Stimulated activated CD8-positive, alpha-beta memory T cell treated with anti-CD3 and anti-CD28 coated beads, Interleukin-4, amount 100 ng/mL, for 4 hours (primary cell): ENCODE measurements at regions not wholly inside any gene's neighbourhood (a gene's known extent, or its start where the extent isn't known, plus 50 kb on each side); places are given as distances from the start of the nearest gene placed in this dataset.
"Not testable (repeated sequence)": the region's sequence is repeated elsewhere in the genome, so short reads cannot be mapped to it uniquely, and the experiment has no call there.

Source experiments
- DNase-seq, 2 donors: peaks; one replicate each; pipeline ENCODE4 v3.0.0-alpha.2; 2020; ENCODE audit warnings: low read depth in 2 of 2, low spot score in 1 of 2

DNA sequence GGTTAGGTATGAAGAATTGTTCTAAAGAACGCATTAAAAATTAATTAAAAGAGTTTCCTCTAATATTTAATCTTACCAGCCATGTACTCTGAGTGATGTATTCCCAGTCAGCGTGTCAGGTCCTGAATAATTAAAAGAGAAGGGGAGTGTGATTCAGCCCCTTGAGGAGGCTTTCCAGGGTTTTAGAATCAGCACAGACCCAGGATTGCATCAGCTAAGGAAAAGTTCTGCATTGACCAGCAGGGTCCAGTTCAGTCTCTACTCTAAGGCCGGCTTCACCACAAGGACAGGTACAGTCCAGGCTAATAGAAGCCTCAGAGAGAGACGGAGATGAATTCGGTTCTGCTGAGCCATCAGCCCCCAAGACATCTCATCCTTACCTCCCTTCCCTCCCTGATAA is 499.5 kb upstream of the PROK2 start:
- no peak for DNase-seq

DNA sequence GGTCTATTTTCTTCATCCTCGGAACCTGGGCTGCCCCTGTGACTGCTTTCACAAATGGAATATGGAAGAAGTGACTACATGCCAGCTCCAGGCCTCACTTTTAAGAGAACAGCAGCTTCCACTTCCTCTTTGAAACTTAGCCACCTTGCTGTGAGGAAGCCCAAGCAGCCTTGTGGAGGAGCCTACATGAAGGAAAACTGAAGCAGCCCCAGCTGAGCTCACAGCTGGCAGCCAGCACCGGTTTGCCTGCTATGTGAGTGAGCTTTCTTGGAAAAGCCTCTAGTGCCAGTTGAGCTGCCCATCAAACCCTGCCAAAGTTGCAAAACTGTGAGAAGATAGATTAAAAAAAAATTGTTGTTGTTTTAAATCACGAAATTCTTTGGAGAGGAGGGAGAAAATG is 498.0 kb upstream of the PROK2 start:
- no peak for DNase-seq

DNA sequence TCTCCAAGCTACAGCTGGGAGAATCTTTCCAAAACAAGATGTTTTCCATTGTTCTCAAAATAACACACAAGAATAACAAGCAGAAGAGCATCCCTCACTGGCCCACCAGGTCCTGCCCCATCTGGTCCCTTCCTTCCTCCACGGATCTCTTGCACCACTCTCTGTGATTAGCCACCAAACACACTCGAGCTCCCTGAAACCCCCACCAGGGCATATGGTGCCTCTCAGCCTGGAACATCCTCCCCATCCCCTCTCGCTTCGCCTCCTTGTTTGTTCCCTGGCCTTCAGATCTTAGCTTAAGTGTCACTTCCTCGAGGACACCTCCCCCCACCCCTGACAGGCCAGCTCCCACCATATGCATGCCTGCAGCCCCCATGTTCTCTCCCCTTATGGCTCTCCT is 496.6 kb upstream of the PROK2 start:
- DNase-seq, result no peak

DNA sequence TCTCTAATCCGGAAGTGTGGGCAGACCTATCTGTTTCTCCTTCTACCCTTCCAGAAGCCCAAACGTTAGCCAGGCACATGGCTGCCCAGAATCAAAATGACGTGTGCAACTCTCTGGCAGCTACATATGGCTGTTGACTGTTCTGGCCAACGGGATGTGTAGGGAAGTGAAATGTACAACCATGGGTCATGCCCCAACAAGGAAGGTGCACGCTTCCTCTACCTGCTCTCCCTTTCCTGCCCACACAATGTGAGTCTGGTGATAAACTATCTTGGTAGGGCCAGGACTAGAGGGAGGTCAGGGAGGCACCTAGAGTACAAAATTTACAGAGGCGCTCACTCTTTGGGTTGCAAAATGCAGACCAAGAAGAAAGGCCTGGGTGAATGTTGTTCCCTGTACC is 495.9 kb upstream of the PROK2 start:
- DNase-seq, result no peak

DNA sequence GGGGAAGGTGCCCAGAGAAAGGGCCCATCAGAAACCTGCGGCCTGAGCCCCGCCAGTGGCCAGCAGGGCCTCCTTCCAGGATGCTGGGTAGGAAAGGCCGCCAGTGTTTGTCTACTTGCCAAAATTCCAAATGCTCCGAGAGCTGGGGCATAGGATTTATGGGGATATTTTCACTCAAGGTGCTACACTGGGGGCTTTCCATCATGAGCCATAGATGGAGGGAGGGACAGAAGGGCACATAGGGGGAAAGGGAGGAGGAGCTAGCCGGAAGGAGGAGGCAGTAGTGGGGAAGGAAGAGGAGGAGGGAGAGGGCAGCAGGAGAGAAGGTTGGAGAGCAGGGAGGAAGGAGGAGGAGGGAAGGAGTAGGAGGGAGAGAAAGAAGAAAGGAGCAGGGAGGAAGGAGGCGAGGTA is 494.7 kb upstream of the PROK2 start:
- DNase-seq, result no peak

DNA sequence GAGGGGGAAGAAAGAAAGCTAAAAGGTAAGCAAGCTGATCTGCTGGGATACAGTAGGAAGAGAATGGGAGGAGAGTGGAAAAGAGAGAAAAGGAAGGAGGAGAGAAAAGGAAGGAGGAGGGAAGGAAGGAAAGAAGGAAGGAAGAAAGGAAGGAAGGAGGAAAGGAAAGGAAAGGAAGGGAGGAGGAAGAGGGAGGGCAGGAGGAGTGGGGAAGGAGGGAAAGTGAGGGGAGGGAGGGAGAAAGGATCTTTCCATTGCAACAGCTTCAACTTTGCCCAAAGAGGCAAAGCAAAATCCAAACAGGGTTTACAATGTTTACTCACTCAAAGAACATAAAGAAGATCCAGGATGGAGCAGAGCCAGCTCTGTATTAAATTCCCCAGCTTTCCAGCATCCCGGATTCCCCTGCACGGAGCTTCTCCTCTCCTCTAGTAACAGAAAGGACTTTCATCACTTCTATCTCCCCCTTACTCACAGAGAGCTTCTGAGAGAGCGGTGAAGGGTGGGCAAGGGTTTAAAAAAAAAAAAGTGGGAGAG is 494.2 kb upstream of the PROK2 start:
- DNase-seq, result no peak

DNA sequence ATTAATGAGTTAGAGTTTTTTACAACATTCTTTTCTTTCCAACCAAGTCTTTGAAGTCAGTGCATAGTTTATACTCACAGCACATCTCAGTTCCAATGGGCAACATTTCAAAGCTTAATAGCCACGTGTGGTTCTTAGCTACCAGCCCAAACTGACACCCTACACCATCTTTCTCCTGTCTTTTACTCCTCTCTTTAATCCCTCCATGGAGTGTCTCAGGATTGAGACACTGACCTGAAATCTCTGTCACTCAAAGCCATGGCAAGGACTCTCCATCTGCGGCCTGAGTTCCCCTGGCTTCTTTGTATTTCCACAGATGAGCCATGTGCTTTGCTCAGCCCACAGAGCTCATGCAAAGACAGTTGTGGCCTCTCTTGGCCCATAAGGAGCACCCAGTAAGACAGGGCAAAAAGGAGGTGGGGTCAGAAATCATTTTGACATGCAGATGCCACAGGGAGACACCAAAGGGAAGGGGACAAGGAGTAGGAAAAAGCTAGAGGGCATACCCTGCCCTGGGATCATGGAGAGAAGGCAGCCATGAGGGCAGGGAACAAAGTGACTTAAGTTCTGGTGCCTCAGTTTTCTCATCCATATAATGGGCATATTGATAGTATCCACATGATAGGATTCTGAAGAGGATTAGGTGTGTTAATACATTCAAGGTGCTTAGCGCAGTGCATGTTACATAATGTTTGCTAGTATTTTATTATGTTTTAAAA is 493.6 kb upstream of the PROK2 start:
- no peak for DNase-seq

DNA sequence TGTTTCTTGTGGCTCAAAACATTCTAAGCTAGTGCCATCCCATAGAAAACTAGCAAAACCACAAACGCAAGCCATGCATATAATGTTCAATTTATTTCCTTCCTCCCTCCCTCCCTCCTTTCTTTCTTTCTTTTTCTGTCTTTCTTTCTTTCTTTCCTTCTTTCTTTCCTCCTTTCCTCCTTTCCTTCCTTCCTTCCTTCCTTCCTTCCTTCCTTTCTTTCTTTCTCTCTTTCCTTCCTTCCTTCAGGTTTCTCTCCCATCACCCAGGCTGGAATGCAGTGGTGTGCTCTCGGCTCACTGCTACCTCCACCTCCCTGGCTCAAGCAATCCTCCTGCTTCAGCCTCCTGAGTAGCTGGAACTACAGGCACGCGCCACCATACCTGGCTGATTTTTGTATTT is 492.8 kb upstream of the PROK2 start:
- no peak for DNase-seq

DNA sequence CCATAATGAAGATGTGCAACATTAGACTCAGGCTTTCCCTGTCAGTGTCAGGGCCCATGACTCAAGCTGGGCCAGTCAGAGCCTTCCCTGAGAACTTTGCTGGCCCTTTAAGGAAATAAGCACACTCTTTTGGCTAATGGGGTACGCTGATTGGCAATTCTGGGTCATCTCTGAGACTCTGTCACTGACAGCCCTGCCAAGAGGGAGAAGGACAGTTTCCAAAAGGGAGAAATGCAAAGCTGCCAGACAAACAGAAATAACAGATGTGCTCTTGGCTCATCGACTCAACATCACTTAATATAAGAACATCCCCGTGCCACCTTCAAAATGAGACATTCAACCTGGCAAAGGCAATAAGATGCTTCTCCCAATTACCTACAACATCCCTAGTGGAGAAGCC is 491.9 kb upstream of the PROK2 start:
- no peak for DNase-seq

DNA sequence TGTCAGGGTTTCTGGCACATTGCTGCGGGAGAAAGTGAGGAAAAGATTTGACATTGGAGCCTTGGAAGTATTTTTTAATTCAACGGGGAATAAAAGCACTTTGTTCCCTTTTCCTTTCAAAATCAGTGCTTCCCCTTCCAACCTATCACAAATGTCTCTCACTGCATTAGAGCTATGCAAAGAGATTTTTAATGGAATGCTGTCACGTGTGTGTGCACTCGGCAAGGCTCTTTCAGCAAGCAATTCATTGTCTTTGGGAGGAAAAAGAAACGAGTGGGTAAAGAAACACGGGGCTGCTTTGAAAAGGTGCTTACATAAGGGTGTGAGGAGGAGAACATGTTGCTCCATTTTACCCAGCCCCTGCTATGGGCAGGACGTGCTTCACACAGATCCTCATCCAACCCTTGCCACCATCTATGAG is 490.4 kb upstream of the PROK2 start:
- no peak for DNase-seq

DNA sequence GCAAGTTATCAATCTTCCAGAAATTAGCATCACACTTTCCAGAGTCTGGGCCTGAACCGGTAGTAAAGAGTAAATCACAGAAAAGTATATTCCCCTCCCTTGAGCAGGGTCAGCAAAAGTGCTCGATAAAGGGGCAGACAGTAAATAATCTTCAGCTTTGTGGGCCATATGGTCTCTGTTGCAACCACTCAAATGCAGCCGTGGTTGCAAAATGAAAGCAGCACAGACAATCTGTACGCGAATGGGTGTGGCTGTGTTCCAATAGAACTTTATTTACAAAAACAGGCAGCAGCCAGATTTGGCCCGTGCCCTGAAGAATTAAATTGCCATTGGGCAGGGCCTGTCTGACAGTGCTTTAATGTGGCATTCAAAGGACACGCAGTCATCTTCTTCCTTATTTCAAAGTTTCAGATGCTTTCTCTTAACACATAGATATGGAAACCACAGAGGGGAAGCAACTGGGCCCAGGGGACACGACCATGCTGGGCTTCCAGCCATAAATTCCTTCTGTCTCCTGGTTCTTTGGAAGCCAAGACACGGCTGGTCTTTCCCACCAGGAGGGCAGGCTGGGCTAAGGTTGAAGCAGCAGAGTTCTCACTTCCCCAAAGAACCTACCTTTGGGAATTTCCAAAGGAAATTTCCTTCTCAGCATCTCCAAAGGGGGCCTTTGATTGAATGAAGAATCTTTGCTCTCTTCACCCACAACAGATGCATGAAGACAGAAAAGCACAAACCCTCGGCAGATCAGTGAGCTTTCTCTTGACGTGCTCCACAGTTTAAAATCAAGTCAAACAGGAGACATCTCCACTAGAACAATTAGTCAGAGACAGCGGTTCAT is 489.8 kb upstream of the PROK2 start:
- DNase-seq, result no peak

DNA sequence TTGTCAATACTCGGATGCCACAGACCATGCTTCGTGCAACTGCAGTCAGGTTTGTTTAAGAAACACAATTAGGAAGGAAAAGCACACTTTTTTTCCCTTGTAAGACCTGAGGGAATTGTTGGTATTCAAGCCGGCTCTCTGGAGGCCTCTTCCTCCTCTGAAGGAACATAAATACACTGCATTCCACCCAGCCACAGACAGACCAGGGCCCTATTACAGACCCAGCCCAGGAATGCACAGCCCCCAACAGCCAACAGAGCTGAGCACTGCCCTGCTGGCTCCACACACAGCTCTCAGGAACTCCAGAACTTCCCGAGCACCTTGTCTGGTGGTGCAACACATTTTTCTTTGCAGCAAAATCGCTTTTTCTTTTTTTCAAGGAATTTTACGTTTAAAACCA is 488.7 kb upstream of the PROK2 start:
- DNase-seq, result no peak

DNA sequence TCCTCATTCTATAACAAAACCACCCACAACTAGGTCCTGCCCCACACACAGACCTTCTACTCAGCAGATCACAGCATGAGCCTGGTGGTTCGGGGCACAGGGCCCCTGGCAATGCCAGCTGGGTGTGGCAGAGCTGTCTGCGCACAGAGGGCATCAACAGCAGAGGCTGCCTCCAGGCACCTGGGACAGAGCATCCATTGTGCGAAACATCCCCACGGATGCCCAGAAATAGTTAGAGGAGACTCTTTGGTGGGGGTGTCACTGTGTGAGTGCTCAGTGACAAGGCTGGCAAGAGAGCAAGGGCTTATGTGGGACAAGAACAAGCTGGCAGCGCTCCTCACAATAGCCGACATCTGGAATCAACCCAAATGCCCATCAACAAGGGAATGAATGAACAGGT is 487.4 kb upstream of the PROK2 start:
- DNase-seq, result no peak

DNA sequence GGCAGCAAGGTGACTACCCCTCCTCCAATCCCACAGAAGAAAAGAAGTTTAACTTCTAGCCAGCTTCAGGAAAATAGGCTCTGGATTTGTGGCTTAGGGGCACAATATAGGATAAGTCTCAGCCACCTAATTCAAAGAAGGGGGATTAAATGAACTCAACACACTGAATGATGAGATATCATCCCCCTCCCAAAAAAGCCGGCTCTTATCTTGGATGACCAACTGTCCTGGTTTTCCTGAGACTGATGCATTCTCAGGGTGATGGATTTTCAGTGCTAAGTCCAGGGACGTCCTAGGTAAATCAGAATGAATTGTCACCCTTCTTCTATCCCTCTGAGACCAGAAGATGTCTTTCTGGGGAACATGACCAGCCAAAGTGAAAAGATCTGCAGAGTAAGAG is 487.0 kb upstream of the PROK2 start:
- no peak for DNase-seq

DNA sequence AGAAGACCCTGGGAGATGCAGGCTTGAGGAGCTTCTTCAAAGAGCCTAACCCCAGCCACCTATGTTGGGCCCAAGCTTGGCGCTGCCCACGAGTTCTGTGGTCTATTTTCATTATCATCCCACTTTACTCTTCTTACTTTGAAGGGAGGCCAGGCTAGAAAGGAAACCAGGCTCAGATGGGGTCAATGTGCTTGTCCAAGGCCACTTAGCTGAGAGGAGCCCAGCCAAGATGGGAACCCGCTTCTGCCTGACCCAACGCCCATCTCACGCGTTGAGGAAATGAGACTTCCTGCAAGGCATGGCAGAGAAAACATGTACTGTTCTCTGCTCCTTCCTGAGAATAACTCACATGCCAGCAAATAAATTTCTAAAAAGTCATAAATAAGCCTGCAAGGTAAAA is 486.3 kb upstream of the PROK2 start:
- no peak for DNase-seq

DNA sequence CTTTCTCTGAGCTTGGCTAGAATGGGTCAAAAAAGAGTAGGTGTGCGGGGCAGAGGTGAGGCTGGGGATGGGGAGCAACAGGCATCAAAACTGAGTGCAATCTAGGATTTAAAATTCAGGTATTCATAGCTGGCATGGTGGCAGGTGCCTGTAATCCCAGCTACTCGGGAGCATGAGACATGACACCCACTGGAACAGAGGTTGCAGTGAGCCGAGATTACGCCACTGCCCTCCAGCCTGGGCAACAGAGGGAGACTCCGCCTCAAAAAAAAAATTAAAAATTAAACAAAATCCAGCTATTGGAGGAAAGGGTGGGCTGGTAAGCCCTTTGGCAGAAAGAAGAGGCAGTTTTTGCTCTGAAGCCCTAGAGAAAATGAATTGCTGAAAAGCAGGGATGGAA is 485.8 kb upstream of the PROK2 start:
- no peak for DNase-seq

DNA sequence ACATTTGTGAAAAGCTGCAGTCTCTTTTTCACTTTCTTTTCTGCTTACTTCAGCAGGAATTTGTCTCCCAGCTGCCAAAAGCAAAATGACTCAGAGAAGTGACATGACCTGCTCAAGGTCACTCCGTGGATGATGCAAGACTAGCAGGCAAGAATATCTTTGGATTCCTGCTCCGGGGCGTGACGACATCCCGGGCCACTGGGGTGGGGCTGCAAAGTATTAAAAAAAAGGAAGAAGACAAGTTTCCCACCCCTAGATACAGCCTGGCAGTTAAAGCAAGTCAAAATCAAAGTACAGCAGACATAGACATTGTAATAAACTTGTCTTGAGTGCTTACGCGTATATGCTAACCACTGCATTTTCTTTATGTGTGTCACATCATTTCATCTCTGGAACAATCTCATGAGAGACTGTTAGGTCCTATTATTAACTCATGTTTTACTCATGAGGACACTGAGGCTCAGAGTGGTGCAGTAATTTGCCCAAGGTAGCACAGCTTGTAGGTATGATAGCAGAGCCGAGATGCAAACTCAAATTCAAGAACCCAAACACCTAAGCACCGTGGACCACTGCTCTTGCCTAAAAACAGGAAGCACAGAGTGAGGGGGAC is 485.2 kb upstream of the PROK2 start:
- DNase-seq, result no peak

DNA sequence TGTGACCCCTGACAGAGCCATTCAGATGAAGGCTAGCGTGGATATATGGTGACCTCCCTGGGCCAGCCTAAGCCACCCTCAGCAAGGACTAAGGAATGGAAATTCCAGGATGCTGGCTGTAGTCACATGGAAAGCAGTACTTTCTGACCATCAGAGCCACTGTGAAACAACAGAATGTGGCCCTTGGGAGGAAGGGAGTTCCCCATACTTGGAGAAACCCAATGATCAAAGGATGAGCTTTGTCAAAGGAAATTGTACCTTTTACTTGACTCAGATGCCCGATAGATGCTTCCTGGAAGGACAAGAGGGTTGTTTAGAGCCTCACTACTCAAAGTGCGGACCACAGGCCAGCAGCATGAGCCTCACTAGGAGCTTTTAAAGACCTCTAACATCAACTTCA is 484.5 kb upstream of the PROK2 start:
- no peak for DNase-seq

DNA sequence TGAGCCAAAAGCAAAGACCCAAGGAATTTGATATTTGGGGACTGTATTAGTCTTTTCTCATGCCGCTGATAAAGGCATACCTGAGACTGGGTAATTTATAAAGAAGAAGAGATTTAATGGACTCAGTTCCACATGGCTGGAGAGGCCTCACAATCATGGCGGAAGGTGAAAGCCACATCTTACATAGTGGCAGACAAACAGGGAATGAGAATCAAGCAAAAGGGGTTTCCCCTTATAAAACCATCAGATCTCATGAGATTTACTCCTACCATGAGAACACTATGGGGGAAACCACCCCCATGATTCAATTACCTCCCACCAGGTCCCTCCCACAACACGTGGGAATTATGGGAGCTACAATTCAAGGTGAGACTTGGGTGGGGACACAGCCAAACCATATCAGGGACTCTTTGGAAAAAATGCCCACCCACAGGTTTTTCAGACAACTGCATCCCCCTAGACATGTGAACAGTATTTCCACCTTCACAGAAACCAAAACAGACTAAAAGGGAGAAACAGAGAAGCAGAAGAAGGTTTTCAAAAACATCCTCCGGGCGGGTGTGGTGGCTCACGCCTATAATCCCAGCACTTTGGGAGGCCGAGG is 482.1 kb upstream of the PROK2 start:
- not testable (repeated sequence) for DNase-seq

DNA sequence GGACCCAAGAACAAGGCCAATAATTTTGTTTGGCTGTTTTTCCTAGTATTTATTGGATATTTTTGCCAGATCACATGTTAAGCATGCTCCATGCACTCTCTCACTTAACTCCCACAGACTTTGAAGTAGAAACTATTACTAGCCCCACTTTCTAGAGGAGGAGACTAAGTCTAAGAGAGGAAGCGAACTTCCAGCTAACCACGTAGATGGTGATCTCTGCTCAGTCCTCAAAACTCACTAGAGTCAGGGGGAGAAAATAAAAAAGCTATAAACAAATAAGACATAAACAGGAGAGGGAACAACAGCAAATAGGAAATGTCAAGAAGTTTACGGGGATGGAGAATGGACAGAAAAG is 481.0 kb upstream of the PROK2 start:
- no peak for DNase-seq

DNA sequence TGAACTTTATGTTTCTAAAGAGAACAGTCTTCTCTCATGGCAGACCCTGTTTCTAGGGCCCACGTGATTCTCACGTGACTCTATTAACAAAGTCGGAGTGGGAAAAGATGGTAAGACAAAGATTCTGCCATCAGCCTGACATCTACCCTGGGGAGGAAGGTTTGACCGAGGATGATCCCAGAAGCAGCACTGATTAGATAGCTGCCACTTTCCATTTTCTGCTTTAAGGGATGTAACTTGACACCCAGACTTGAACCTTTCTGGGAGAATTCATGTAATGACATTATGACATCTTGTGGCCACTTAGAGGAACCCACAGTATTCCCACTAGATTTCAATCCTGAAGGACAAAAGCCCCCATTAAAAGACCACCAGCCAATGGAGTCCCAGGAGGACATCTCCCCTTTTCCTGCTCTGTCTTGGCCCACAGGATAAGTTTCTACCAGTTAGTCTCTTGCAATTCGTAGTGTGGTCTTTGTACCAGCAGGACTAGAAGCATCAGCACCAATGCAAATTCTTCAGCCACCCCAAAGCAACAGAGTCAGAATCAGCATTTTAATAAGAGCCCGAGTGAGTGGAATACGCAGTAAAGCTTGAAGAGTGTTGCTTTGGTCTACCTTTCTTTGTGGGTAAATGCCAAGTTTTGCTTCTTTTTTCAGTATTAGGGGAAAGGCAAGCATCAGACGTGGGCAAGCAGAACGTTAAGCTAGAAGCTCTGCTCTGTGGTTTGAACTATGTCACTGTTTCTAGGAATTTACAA is 480.5 kb upstream of the PROK2 start:
- DNase-seq, result no peak
